SH-SY5Y (cell line): ENCODE measurements at regions not wholly inside any gene's neighbourhood (a gene's known extent, or its start where the extent isn't known, plus 50 kb on each side); places are given as distances from the start of the nearest gene placed in this dataset.

ENCODE experiments used
- GATA2 ChIP-seq: IDR thresholded peaks from 2 replicates; pipeline ENCODE4 v1.6.1; 2011; ENCODE audit warnings: mild to moderate bottlenecking, low read depth, low read length
- GATA3 ChIP-seq: IDR thresholded peaks from 2 replicates; pipeline ENCODE4 v1.6.1; 2011; ENCODE audit warnings: low read depth, mild to moderate bottlenecking, low read length, moderate library complexity

DNA sequence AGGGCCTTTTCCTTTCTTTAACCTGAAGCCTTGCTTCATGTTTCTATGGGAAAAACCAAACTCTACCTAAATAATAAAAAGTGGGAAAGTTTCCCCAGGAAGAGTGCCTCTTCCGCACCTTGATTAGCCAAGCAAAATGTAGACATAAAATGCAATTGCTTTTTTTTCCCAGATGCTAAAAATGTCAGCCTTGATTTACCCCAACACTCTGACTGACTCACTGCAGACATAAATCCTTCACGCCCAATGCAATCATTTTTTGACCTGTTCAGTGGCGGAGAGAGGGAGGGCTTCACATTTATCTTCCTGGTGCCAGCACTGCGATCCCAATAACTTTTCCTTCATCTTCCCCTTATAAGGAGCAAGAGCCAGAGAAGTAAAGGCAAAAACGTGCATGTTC, 261.5 kb downstream of the SEC16B start:
- TF ChIP-seq GATA2 (no peak), GATA3 (no peak)
